ENCODE measurements at regions not wholly inside any gene's neighbourhood (a gene's known extent, or its start where the extent isn't known, plus 50 kb on each side); places are given as distances from the start of the nearest gene placed in this dataset.

GRCh38 chr10:53430974-53431373 is 658.4 kb upstream of the MBL2 start:
- peaks cover 2% of the 10 kb centered on the region for H3K9me3 Mint-ChIP-seq
- no peak overlapping the region for H3K4me3 Mint-ChIP-seq
- CTCF ChIA-PET, result no interaction called here
- POLR2A ChIA-PET, result no interaction called here
- no peaks in the 10 kb centered on the region for H3K36me3 ChIP-seq (ENCODE audit: insufficient read depth, low read length)
- no peaks in the 10 kb centered on the region for H3K4me1 Mint-ChIP-seq (ENCODE audit: low read depth)
- H3K27me3 ChIP-seq (ENCODE audit: control insufficient read depth in 1 of 2, insufficient read depth in 2 of 2, low read length in 2 of 2), result no peaks in the 10 kb centered on the region
- no peaks in the 10 kb centered on the region for H3K4me1 ChIP-seq (ENCODE audit: insufficient read depth, low read length)
- H3K27me3 Mint-ChIP-seq, result no peaks in the 10 kb centered on the region
- no peak overlapping the region for H3K27ac ChIP-seq (ENCODE audit: low read depth in 1 of 2, low read length in 2 of 2)
- intact Hi-C loops (cut with DNase I, micrococcal nuclease), result no loop called here
- no peaks in the 10 kb centered on the region for H3K9me3 ChIP-seq (ENCODE audit: control insufficient read depth in 1 of 2, insufficient read depth in 1 of 2, low read length in 2 of 2)
- no peak overlapping the region for H3K4me3 ChIP-seq (ENCODE audit: low read length)
- H3K27ac Mint-ChIP-seq, result no peak overlapping the region
- no peaks in the 10 kb centered on the region for H3K36me3 Mint-ChIP-seq (ENCODE audit: low read depth)
- no peak for DNase-seq
- ATAC-seq (ENCODE audit: poor library complexity), result no peak
- no peak for TF ChIP-seq CTCF (IDR thresholded peaks at IDR 0.05)

GRCh38 chr10:53430127-53430891 is 657.7 kb upstream of the MBL2 start:
- Histone ChIP-seq H3K27me3 (ENCODE audit: control insufficient read depth in 1 of 2, insufficient read depth in 2 of 2, low read length in 2 of 2) (no peaks in the 10 kb centered on the region), H3K4me1 (ENCODE audit: insufficient read depth, low read length) (no peaks in the 10 kb centered on the region), H3K4me3 (ENCODE audit: low read length) (no peak overlapping the region), H3K27ac (ENCODE audit: low read depth in 1 of 2, low read length in 2 of 2) (no peak overlapping the region), H3K36me3 (ENCODE audit: insufficient read depth, low read length) (no peaks in the 10 kb centered on the region), H3K9me3 (ENCODE audit: control insufficient read depth in 1 of 2, insufficient read depth in 1 of 2, low read length in 2 of 2) (no peaks in the 10 kb centered on the region)
- Mint-ChIP-seq H3K9me3 (no peaks in the 10 kb centered on the region), H3K4me1 (ENCODE audit: low read depth) (no peaks in the 10 kb centered on the region), H3K27me3 (no peaks in the 10 kb centered on the region), H3K4me3 (no peak overlapping the region), H3K27ac (no peak overlapping the region), H3K36me3 (ENCODE audit: low read depth) (no peaks in the 10 kb centered on the region)
- POLR2A ChIA-PET, result no interaction called here
- DNase-seq (no peak), ATAC-seq (ENCODE audit: poor library complexity) (no peak)
- TF ChIP-seq CTCF (IDR thresholded peaks at IDR 0.05), result no peak
- intact Hi-C loops (cut with DNase I, micrococcal nuclease), result no loop called here
- CTCF ChIA-PET, result no interaction called here

GRCh38 chr10:53422223-53422888 is 649.8 kb upstream of the MBL2 start:
- Histone ChIP-seq H3K36me3 (ENCODE audit: insufficient read depth, low read length) (no peaks in the 10 kb centered on the region), H3K27me3 (ENCODE audit: control insufficient read depth in 1 of 2, insufficient read depth in 2 of 2, low read length in 2 of 2) (no peaks in the 10 kb centered on the region), H3K27ac (ENCODE audit: low read depth in 1 of 2, low read length in 2 of 2) (no peak overlapping the region), H3K9me3 (ENCODE audit: control insufficient read depth in 1 of 2, insufficient read depth in 1 of 2, low read length in 2 of 2) (peaks cover 0 to 5% of the 10 kb centered on the region in 2 experiments), H3K4me3 (ENCODE audit: low read length) (no peak overlapping the region), H3K4me1 (ENCODE audit: insufficient read depth, low read length) (no peaks in the 10 kb centered on the region)
- DNase-seq, result no peak
- ChIA-PET POLR2A (no interaction called here), CTCF (no interaction called here)
- Mint-ChIP-seq H3K4me1 (ENCODE audit: low read depth) (no peaks in the 10 kb centered on the region), H3K36me3 (ENCODE audit: low read depth) (no peaks in the 10 kb centered on the region), H3K4me3 (no peak overlapping the region), H3K27me3 (no peaks in the 10 kb centered on the region), H3K27ac (no peak overlapping the region), H3K9me3 (peaks cover 7% of the 10 kb centered on the region)
- no peak for TF ChIP-seq CTCF (IDR thresholded peaks at IDR 0.05)
- no peak for ATAC-seq (ENCODE audit: poor library complexity)
- intact Hi-C loops (cut with DNase I, micrococcal nuclease), result no loop called here
